ENCODE measurements at regions not wholly inside any gene's neighbourhood (a gene's known extent, or its start where the extent isn't known, plus 50 kb on each side); places are given as distances from the start of the nearest gene placed in this dataset.
"Not testable (repeated sequence)": the region's sequence is repeated elsewhere in the genome, so short reads cannot be mapped to it uniquely, and the experiment has no call there.

DNA sequence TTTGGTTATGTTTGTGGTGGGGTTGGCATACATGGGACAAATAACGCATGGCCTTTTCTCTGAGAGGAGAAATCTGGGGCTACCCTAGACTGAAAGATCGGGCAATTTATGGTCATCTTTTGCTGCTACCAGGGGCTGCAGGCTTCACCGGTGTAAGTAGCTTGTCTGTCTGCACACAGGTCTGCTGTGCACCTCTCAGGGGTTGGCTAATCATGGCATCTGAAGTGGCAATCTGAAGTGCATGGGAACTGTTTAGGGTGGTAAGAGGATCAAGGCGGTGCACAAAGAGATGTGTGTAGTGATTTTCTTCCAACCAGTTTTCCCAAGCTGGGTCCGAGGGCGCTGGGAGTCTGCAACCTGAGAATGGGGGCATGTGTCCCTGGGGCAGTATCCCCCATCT lies 141.3 kb downstream of the EMP1 start:
- no peak overlapping the region for H3K4me3 ChIP-seq (ENCODE audit: low read length)
- TF ChIP-seq, protein P1, sequence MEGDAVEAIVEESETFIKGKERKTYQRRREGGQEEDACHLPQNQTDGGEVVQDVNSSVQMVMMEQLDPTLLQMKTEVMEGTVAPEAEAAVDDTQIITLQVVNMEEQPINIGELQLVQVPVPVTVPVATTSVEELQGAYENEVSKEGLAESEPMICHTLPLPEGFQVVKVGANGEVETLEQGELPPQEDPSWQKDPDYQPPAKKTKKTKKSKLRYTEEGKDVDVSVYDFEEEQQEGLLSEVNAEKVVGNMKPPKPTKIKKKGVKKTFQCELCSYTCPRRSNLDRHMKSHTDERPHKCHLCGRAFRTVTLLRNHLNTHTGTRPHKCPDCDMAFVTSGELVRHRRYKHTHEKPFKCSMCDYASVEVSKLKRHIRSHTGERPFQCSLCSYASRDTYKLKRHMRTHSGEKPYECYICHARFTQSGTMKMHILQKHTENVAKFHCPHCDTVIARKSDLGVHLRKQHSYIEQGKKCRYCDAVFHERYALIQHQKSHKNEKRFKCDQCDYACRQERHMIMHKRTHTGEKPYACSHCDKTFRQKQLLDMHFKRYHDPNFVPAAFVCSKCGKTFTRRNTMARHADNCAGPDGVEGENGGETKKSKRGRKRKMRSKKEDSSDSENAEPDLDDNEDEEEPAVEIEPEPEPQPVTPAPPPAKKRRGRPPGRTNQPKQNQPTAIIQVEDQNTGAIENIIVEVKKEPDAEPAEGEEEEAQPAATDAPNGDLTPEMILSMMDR (conservative IDR thresholded peaks at IDR 0.05; ENCODE audit: low read depth, low read length): no peak
- DNase-seq (ENCODE audit: low read depth): no peak

DNA sequence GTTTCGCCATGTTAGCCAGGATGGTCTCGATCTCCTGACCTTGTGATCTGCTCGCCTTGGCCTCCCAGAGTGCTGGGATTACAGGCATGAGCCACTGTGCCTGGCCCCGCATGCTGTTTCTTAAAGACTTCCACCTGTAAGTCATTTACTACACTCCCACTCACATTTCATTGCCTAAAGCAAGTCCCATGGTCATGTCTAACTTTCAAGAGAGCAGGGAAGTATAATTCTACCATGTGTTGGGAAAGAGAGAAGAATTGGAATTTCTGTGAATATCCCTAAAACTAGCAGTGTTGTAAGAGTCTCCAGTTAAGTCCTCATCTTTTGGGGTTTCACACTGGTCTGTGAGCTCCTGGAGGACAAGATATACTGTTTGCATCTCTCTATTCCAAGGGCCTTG lies 139.7 kb downstream of the EMP1 start:
- DNase-seq (ENCODE audit: low read depth): no peak
- TF ChIP-seq, protein P1 (conservative IDR thresholded peaks at IDR 0.05; ENCODE audit: low read depth, low read length): no peak
- no peak overlapping the region for H3K4me3 ChIP-seq (ENCODE audit: low read length)

- TF ChIP-seq, protein P1 (conservative IDR thresholded peaks at IDR 0.05; ENCODE audit: low read depth, low read length): no peak
- no peak overlapping the region for H3K4me3 ChIP-seq (ENCODE audit: low read length)
- DNase-seq (ENCODE audit: low read depth): no peak
These were observed 132.0 kb downstream of the EMP1 start for GRCh38 chr12:13328535-13328934.

DNA sequence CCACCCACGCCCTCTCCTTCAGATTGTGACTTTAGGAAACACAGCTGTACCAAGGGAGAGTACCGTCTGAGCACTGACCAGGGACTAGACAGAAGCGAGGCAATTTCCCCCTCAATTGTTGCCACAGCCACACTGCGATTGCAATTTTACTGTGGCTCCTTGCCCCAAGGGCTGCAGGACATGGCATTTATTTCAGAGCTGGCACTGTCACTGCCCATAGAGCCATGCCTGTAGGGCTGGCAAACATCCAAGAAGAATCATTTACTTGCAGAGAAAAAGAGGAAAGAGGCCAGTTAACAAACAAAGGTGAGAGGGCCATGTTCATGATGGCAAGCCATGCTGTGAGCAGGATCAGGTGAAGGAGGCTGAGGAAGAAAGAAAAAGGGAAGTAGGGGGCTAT lies 129.6 kb downstream of the EMP1 start:
- no peak for DNase-seq (ENCODE audit: low read depth)
- TF ChIP-seq, protein P1 (conservative IDR thresholded peaks at IDR 0.05; ENCODE audit: low read depth, low read length): no peak
- no peak overlapping the region for H3K4me3 ChIP-seq (ENCODE audit: low read length)

DNA sequence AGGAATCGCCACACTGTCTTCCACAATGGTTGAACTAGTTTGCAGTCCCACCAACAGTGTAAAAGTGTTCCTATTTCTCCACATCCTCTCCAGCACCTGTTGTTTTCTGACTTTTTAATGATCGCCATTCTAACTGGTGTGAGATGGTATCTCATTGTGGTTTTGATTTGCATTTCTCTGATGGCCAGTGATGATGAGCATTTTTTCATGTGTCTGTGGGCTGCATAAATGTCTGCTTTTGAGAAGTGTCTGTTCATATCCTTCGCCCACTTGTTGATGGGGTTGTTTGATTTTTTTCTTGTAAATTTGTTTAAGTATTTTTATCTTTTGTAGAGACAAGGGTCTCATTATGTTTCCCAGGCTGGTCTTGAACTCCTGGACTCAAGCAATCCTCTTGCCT lies 128.5 kb downstream of the EMP1 start:
- not testable (repeated sequence) for H3K4me3 ChIP-seq (ENCODE audit: low read length); DNase-seq (ENCODE audit: low read depth)

- TF ChIP-seq, protein P1 (conservative IDR thresholded peaks at IDR 0.05; ENCODE audit: low read depth, low read length): no peak
- DNase-seq (ENCODE audit: low read depth): no peak
- H3K4me3 ChIP-seq (ENCODE audit: low read length): no peak overlapping the region
These were observed 121.9 kb downstream of the EMP1 start for GRCh38 chr12:13318231-13319015.

GRCh38 chr12:13316587-13317246 lies 120.2 kb downstream of the EMP1 start:
- H3K4me3 ChIP-seq (ENCODE audit: low read length): no peak overlapping the region
- DNase-seq (ENCODE audit: low read depth): no peak
- TF ChIP-seq, protein P1 (conservative IDR thresholded peaks at IDR 0.05; ENCODE audit: low read depth, low read length): no peak
